GM12878 (cell line): ENCODE measurements at regions not wholly inside any gene's neighbourhood (a gene's known extent, or its start where the extent isn't known, plus 50 kb on each side); places are given as distances from the start of the nearest gene placed in this dataset.

Experiments
- ATAC-seq: fragments of 200-7000 bp; cut with Tn5 transposase; 3 replicates; pipeline ENCODE4 v1.9.1; 2020; ENCODE audit warnings: mild to moderate bottlenecking, moderate library complexity
- BruUV-seq: library from RNA; stranded (reverse); fragments of 400-500 nt; replicated peaks from 2 replicates; lab custom pipeline; 2021; lab: Mats Ljungman, UMichigan
- CTCF ChIA-PET: fragments of 300-600 bp; sonication (Branson Sonifier 250); formaldehyde crosslinking; extraction: SDS; loops from one replicate; lab custom pipeline; 2021; ENCODE audit warnings: inconsistent platforms; lab: Yijun Ruan, JAX
- POLR2A ChIA-PET: fragments of 350-600 bp; formaldehyde crosslinking; extraction: SDS; loops from one replicate; lab custom pipeline; 2021; ENCODE audit warnings: inconsistent platforms; lab: Charles Lee
- RAD21 ChIA-PET: fragments of 300-600 bp; sonication (Branson Sonifier 250); formaldehyde crosslinking; loops from one replicate; lab custom pipeline; 2023; ENCODE audit warnings: antibody characterized with exemption; ENCODE audit not compliant: unreplicated experiment; lab: Charles Lee
- SMC1A ChIA-PET: fragments of 300-600 bp; sonication (Branson Sonifier 250); formaldehyde crosslinking; loops from one replicate; lab custom pipeline; 2023; ENCODE audit not compliant: unreplicated experiment, uncharacterized antibody; lab: Charles Lee
- DNase-seq: peaks from one replicate; pipeline ENCODE4 v3.0.0-alpha.2; 2011; ENCODE audit warnings: low read depth, low spot score
- FAIRE-seq: peaks from 3 replicates; lab custom pipeline; 2011; peaks lifted over from hg19 to GRCh38; lab: Jason Lieb, UNC
- H2AFZ ChIP-seq: 2 replicates; pipeline ENCODE4 v1.6.0; 2011; ENCODE audit warnings: low read depth, low read length, control low read depth; ENCODE audit not compliant: control insufficient read depth
- H3K27ac ChIP-seq: 2 replicates; pipeline ENCODE4 v1.5.1; 2011; ENCODE audit warnings: control low read depth; ENCODE audit not compliant: control insufficient read depth, insufficient read depth
- H3K27me3 ChIP-seq, 2 experiments: replicated peaks in 1 of 2; 2 replicates each; pipeline versions ENCODE4 v1.6.0 to v1.6.1; 2011; ENCODE audit warnings: low read length in 1 of 2; ENCODE audit not compliant: control insufficient read depth in 2 of 2, insufficient read depth in 2 of 2
- H3K36me3 ChIP-seq, 2 experiments: 2 replicates each; pipeline ENCODE4 v1.5.1; 2011; ENCODE audit warnings: low read length in 1 of 2; ENCODE audit not compliant: control insufficient read depth in 2 of 2, insufficient read depth in 2 of 2
- H3K4me1 ChIP-seq: 2 replicates; pipeline ENCODE4 v1.6.1; 2011; ENCODE audit warnings: mild to moderate bottlenecking, low read length, moderate library complexity, mixed read lengths; ENCODE audit not compliant: control insufficient read depth, insufficient read depth
- H3K4me2 ChIP-seq: 2 replicates; pipeline ENCODE4 v1.6.0; 2011; ENCODE audit warnings: control low read depth; ENCODE audit not compliant: control insufficient read depth, insufficient read depth
- H3K4me3 ChIP-seq: fragments of 200-600 bp; sonication (generic); 2 replicates; pipeline ENCODE4 v1.5.1; 2016
- H3K79me2 ChIP-seq: 2 replicates; pipeline ENCODE4 v1.6.0; 2011; ENCODE audit warnings: low read length; ENCODE audit not compliant: control insufficient read depth, insufficient read depth
- H3K9ac ChIP-seq: 2 replicates; pipeline ENCODE4 v1.8.0; 2011; ENCODE audit warnings: low read length, control low read depth, mixed read lengths; ENCODE audit not compliant: control insufficient read depth, insufficient read depth
- H3K9me3 ChIP-seq: replicated peaks from 3 replicates; pipeline ENCODE4 v1.5.1; 2011; ENCODE audit warnings: mild to moderate bottlenecking, low read length; ENCODE audit not compliant: control insufficient read depth, insufficient read depth
- H4K20me1 ChIP-seq: 2 replicates; pipeline ENCODE4 v1.6.0; 2011; ENCODE audit not compliant: control insufficient read depth, insufficient read depth
- CBFB ChIP-seq: IDR thresholded peaks from 2 replicates; pipeline ENCODE4 v1.6.1; 2016; ENCODE audit warnings: antibody characterized with exemption, low read depth
- EED ChIP-seq: sonication (generic); IDR thresholded peaks from 2 replicates; pipeline ENCODE4 v1.6.1; 2016; ENCODE audit warnings: antibody characterized with exemption, low read depth
- IKZF1 ChIP-seq: fragments of 450-650 bp; conservative IDR thresholded peaks from 2 replicates; pipeline ENCODE4 v1.6.1; 2017; ENCODE audit warnings: antibody characterized with exemption, mild to moderate bottlenecking
- NFYB ChIP-seq: IDR thresholded peaks from 2 replicates; pipeline ENCODE4 v1.6.1; 2011; ENCODE audit warnings: low read depth, mild to moderate bottlenecking, low read length, improper control_type of control experiment, moderate library complexity; ENCODE audit not compliant: insufficient read depth
- WGBS: methylation state at CpG from one replicate; pipeline ENCODE4 v1.1.6; 2016; ENCODE audit warnings: low lambda C conversion rate; ENCODE audit not compliant: insufficient replicate concordance, insufficient coverage; ENCODE audit errors: missing lambda C conversion rate; 5-methylcytosine and 5-hydroxymethylcytosine counted together
- in situ Hi-C: fragments of 300-500 bp; cut with MboI; formaldehyde crosslinking; loops from 9 replicates; pipeline ENCODE4 v1.14.3; 2018; ENCODE audit warnings: mixed read lengths
- intact Hi-C: fragments of 100-400 bp; cut with micrococcal nuclease; formaldehyde crosslinking; loops from one replicate; pipeline ENCODE4 v1.14.2; 2022; ENCODE audit not compliant: unreplicated experiment
- TF ChIP-seq, protein P1 (sequence below): IDR thresholded peaks from 2 replicates; pipeline ENCODE4 v1.6.1; 2011; ENCODE audit warnings: borderline replicate concordance, low read depth, mild to moderate bottlenecking, moderate library complexity, low read length; ENCODE audit not compliant: insufficient read depth, poor library complexity, severe bottlenecking
- TF ChIP-seq, protein P2 (sequence below): IDR thresholded peaks from 2 replicates; pipeline ENCODE4 v1.6.1; 2011; ENCODE audit warnings: low read depth, low read length, improper control_type of control experiment, borderline replicate concordance

GRCh38 chr11:133740963-133741362 is 104.3 kb downstream of the SPATA19 start:
- no peak overlapping the region for H3K4me3 ChIP-seq
- intact Hi-C loops = no loop called here
- no peak overlapping the region for H3K9ac ChIP-seq
- no peaks in the 10 kb centered on the region for H3K79me2 ChIP-seq
- WGBS = 38% methylated on average over 12 of the region's 12 CpGs
- POLR2A ChIA-PET = no interaction called here
- no peak overlapping the region for H3K27ac ChIP-seq
- no peaks in the 10 kb centered on the region; a peak in 1 of 4 replicates for H3K27me3 ChIP-seq
- no peaks in the 10 kb centered on the region for H4K20me1 ChIP-seq
- TF ChIP-seq IKZF1 = no peak
- TF ChIP-seq, protein P1, sequence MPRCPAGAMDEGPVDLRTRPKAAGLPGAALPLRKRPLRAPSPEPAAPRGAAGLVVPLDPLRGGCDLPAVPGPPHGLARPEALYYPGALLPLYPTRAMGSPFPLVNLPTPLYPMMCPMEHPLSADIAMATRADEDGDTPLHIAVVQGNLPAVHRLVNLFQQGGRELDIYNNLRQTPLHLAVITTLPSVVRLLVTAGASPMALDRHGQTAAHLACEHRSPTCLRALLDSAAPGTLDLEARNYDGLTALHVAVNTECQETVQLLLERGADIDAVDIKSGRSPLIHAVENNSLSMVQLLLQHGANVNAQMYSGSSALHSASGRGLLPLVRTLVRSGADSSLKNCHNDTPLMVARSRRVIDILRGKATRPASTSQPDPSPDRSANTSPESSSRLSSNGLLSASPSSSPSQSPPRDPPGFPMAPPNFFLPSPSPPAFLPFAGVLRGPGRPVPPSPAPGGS = peak; percentile 36
- TF ChIP-seq, protein P2, sequence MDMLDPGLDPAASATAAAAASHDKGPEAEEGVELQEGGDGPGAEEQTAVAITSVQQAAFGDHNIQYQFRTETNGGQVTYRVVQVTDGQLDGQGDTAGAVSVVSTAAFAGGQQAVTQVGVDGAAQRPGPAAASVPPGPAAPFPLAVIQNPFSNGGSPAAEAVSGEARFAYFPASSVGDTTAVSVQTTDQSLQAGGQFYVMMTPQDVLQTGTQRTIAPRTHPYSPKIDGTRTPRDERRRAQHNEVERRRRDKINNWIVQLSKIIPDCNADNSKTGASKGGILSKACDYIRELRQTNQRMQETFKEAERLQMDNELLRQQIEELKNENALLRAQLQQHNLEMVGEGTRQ = no peak
- no peak for TF ChIP-seq CBFB
- no peaks in the 10 kb centered on the region for H3K36me3 ChIP-seq
- RAD21 ChIA-PET = no interaction called here
- H3K4me2 ChIP-seq = no peak overlapping the region
- DNase-seq (no peak), FAIRE-seq (no peak), ATAC-seq (no peak)
- H3K9me3 ChIP-seq = no peaks in the 10 kb centered on the region
- BruUV-seq = no TSS peak
- CTCF ChIA-PET = no interaction called here
- H2AFZ ChIP-seq = no peak overlapping the region
- in situ Hi-C loops = no loop called here
- H3K4me1 ChIP-seq = no peaks in the 10 kb centered on the region
- SMC1A ChIA-PET = interaction anchor here (0.9 kb wide), 1 partner anchor 77 kb away, joined by 3 read pairs; no protein-coding TSS in a partner anchor

- Histone ChIP-seq H3K27me3 (no peaks in the 10 kb centered on the region; a peak in 1 of 4 replicates), H3K79me2 (no peaks in the 10 kb centered on the region), H3K4me1 (no peaks in the 10 kb centered on the region), H4K20me1 (no peaks in the 10 kb centered on the region)
- POLR2A ChIA-PET = no interaction called here
- FAIRE-seq = no peak
- intact Hi-C loops = no loop called here
- in situ Hi-C loops = no loop called here
- TF ChIP-seq NFYB (0 out of 2 replicates have a peak, but pooled peaks have one; percentile 23), EED (no peak)
- TF ChIP-seq, all 136 proteins: peak for 1
- SMC1A ChIA-PET = no interaction called here
- no peak overlapping the region for H2AFZ ChIP-seq
- DNase-seq = no peak
- no peaks in the 10 kb centered on the region for H3K9me3 ChIP-seq
- no TSS peak for BruUV-seq
- RAD21 ChIA-PET = no interaction called here
- ATAC-seq = no peak
- no peak overlapping the region for H3K4me3 ChIP-seq
- H3K36me3 ChIP-seq = no peaks in the 10 kb centered on the region
- H3K9ac ChIP-seq = no peak overlapping the region
- H3K27ac ChIP-seq = no peak overlapping the region
- no peak overlapping the region for H3K4me2 ChIP-seq
- CTCF ChIA-PET = no interaction called here
Measured at GRCh38 chr11:133739481-133739880, 105.8 kb downstream of the SPATA19 start.
